BJ (cell line): ENCODE measurements at regions not wholly inside any gene's neighbourhood (a gene's known extent, or its start where the extent isn't known, plus 50 kb on each side); places are given as distances from the start of the nearest gene placed in this dataset.

Experiments used
- CTCF ChIA-PET: fragments of 350-600 bp; formaldehyde crosslinking; extraction: SDS; loops from one replicate; lab custom pipeline; 2021; ENCODE audit warnings: antibody characterized with exemption, inconsistent platforms; lab: Yijun Ruan, JAX
- POLR2A ChIA-PET: fragments of 300-600 bp; sonication (Branson Sonifier 250); formaldehyde crosslinking; extraction: SDS; loops from one replicate; lab custom pipeline; 2021; ENCODE audit warnings: antibody characterized with exemption; lab: Charles Lee
- DNase-seq: peaks from one replicate; pipeline ENCODE4 v3.0.0-alpha.2; 2011; ENCODE audit warnings: low read depth
- H3K27me3 ChIP-seq: 2 replicates; pipeline ENCODE4 v1.6.0; 2011; ENCODE audit warnings: low read length; ENCODE audit not compliant: control insufficient read depth, insufficient read depth
- H3K36me3 ChIP-seq: 2 replicates; pipeline ENCODE4 v1.5.1; 2011; ENCODE audit warnings: low read length; ENCODE audit not compliant: control insufficient read depth, insufficient read depth
- H3K4me3 ChIP-seq: 2 replicates; pipeline ENCODE4 v1.5.1; 2011; ENCODE audit warnings: low read depth, mild to moderate bottlenecking, control low read depth, low read length
- CTCF ChIP-seq: IDR thresholded peaks from 2 replicates; pipeline ENCODE4 v1.5.1; 2011; ENCODE audit warnings: low read depth, mild to moderate bottlenecking, control low read depth, inconsistent platforms, low read length, moderate library complexity; ENCODE audit not compliant: insufficient read depth

- ChIA-PET CTCF (no interaction called here), POLR2A (no interaction called here)
- no peak for DNase-seq
- Histone ChIP-seq H3K4me3 (no peak overlapping the region), H3K27me3 (no peaks in the 10 kb centered on the region), H3K36me3 (no peaks in the 10 kb centered on the region)
- no peak for TF ChIP-seq CTCF
Observed at GRCh38 chr4:104772849-104773248, 278.2 kb upstream of the CXXC4 start.

GRCh38 chr4:104795264-104795939 lies 300.7 kb upstream of the CXXC4 start:
- Histone ChIP-seq H3K36me3 (no peaks in the 10 kb centered on the region), H3K4me3 (no peak overlapping the region), H3K27me3 (no peaks in the 10 kb centered on the region)
- no peak for DNase-seq
- ChIA-PET POLR2A (no interaction called here), CTCF (no interaction called here)
- TF ChIP-seq CTCF, result no peak

- Histone ChIP-seq H3K4me3 (no peak overlapping the region), H3K27me3 (no peaks in the 10 kb centered on the region), H3K36me3 (no peaks in the 10 kb centered on the region)
- POLR2A ChIA-PET, result no interaction called here
- DNase-seq, result no peak
- CTCF ChIA-PET, result no interaction called here
- TF ChIP-seq CTCF, result no peak
Observed at GRCh38 chr4:104811727-104812126, 317.0 kb upstream of the CXXC4 start.

- ChIA-PET CTCF (no interaction called here), POLR2A (no interaction called here)
- no peak for TF ChIP-seq CTCF
- no peak overlapping the region for H3K4me3 ChIP-seq
- DNase-seq, result no peak
- H3K27me3 ChIP-seq, result no peaks in the 10 kb centered on the region
- no peaks in the 10 kb centered on the region for H3K36me3 ChIP-seq
Observed at GRCh38 chr4:104815665-104816064, 321.0 kb upstream of the CXXC4 start.

- no peak for DNase-seq
- H3K36me3 ChIP-seq, result no peaks in the 10 kb centered on the region
- TF ChIP-seq CTCF, result no peak
- H3K27me3 ChIP-seq, result no peaks in the 10 kb centered on the region
- H3K4me3 ChIP-seq, result no peak overlapping the region
- POLR2A ChIA-PET, result no interaction called here
- CTCF ChIA-PET, result no interaction called here
Observed at GRCh38 chr4:104818579-104818978, 323.9 kb upstream of the CXXC4 start.
